GM10266 (cell line): ENCODE measurements at regions not wholly inside any gene's neighbourhood (a gene's known extent, or its start where the extent isn't known, plus 50 kb on each side); places are given as distances from the start of the nearest gene placed in this dataset.

Experiments used
- DNase-seq: peaks from one replicate; pipeline ENCODE4 v3.0.0; 2012; ENCODE audit errors: extremely low spot score
- TF ChIP-seq, protein P1 (sequence below): IDR thresholded peaks from 2 replicates; pipeline ENCODE4 v1.5.1; 2012; ENCODE audit warnings: mild to moderate bottlenecking, low read depth; ENCODE audit not compliant: control insufficient read depth, insufficient read depth; ENCODE audit errors: missing control alignments

DNA sequence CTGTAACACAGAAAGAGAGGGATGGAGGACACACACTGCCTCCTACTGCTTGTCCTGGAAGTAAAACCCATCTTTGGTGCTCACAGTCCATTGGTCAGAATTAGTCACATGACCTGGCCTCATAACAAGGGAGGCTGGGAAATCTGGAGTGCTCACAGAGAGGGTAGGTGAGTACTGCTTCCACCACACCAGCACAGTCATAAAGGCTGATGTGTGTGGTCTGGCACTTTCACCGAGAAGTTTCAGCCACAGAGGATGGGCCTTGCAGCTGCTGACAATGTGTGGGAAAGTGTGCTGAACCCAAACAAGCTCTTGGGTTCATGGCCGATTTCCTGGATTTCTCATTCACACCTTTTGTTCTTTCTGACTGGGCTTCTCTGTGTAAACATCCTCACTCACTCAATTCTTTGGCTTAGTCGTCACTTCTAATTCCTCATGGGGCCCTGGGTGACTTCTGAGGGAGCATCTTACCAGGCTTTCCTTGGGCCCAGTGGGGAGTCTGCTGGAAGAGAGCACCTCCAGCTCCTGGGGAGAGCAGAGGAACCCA lies 100.7 kb downstream of the ASB7 start:
- TF ChIP-seq, protein P1, sequence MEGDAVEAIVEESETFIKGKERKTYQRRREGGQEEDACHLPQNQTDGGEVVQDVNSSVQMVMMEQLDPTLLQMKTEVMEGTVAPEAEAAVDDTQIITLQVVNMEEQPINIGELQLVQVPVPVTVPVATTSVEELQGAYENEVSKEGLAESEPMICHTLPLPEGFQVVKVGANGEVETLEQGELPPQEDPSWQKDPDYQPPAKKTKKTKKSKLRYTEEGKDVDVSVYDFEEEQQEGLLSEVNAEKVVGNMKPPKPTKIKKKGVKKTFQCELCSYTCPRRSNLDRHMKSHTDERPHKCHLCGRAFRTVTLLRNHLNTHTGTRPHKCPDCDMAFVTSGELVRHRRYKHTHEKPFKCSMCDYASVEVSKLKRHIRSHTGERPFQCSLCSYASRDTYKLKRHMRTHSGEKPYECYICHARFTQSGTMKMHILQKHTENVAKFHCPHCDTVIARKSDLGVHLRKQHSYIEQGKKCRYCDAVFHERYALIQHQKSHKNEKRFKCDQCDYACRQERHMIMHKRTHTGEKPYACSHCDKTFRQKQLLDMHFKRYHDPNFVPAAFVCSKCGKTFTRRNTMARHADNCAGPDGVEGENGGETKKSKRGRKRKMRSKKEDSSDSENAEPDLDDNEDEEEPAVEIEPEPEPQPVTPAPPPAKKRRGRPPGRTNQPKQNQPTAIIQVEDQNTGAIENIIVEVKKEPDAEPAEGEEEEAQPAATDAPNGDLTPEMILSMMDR = no peak
- peak; percentile 73 for DNase-seq

DNA sequence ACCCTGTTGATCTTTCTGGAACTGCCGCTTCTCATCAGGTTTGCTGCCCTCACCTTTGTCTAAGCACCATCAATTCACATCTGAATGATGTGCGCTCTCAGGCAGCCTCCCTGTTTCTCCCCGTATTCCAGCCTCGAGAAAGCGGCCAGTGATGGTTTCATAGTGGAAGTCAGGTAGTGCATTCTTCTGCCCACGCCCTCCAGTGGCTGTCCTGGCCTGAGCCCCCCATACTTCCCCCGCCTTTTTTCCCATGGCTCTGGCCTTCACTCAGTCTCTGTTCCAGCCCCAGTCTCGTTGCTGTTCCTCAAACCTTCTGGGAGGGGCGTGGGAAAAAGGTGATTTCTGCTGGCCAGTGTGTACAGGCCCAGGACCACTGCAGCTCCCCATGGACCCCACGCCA lies 101.3 kb downstream of the ASB7 start:
- TF ChIP-seq, protein P1 = no peak

DNA sequence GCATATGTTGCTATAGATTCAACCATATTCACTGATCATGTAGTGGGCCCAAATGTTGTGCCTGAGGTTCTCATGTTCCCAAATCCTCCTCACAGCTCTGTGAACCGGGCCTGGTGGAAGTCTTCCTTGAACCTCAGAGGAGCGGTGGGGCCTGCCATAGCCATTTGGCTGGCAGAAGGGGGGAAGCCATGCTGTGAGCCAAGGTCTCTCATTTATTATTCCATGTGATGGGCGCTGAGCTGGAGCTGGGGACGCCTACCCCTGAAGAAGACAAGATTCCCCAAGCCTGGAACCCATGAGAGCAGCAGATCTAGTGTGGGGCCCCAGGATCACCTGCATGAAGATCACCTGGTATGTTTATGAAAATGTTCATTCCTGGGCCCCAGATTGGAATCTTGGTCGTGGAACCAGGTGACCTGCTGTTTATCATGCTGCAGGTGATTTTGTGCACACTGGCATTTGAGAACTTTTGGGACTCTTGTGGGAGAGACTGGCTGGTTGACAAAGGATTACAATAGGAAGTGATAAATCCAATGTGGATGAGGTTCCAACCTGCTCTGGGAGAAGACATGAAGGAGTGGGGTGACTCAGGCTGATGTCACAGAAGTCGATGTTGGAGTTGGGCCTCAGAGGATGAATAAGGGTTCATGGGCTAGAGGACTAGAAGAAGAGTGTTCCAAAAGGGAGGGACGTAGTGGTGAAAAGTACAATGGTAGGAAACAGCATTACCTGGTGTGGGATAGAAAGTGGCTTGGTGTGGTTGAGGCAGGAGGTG lies 102.1 kb downstream of the ASB7 start:
- no peak for DNase-seq

More for the DNA sequence above, 101.3 kb downstream of the ASB7 start:
- DNase-seq = no peak

DNA sequence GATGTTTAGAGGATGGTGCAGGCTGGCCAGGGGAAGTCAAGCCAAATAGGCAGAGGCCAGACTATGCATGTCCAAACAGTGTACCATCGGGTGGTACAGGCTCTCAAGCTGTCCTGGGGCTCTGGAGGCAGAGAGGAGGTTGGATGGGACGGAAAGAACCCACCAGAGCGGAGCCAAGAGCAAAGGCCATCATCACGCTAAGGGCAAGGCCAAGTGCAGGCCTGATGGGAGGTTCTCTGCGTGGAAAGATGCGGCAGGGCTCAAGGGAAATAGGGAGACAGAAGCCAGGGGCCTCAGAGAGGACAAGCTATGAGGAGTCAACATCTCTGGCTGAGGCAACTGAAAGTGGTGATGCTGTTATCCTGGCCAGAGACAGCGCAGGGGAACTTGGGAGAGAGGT lies 102.7 kb downstream of the ASB7 start:
- no peak for DNase-seq
- TF ChIP-seq, protein P1 = no peak

More for the DNA sequence above, 102.1 kb downstream of the ASB7 start:
- TF ChIP-seq, protein P1 = no peak

DNA sequence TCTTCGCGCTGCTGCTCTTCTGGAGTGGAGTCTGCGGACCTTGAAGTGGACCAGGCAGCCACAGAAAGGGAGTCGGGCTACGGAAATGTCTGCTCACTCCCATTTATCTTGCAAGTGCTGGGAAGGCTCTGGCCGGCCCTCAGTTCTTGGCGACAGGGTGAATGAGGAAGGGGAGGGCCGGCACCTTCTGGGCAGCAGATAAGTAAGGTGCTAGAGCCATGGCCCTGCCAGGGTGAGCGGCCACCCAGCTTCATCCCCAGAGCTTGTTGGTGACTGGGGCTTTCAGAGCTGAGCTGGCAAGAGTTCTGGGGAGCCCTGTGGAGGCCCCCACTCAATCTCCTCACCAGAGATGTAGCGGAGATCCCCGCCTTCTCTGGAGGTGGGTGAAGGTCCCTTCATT lies 103.5 kb downstream of the ASB7 start:
- DNase-seq = no peak
- TF ChIP-seq, protein P1 = no peak

DNA sequence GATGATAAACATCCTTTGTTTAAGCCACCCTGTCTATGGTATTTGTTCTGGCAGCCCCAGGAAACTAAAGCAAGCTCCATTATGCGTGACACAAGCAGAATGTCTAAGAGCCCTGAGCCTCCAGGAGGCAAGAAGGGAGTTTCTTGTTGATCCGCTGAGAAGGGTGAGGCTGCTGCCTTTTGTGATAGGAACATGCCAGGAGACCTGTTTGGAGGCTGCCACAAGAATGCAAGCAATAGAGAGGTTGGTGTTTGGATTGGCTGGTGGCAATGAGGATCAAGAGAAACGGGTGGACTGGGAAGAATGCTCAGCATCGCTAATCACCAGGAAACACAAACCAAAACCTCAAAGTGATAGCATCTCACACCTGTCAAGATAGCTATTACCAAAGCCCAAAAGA lies 104.8 kb downstream of the ASB7 start:
- TF ChIP-seq, protein P1 = no peak
- DNase-seq = no peak

DNA sequence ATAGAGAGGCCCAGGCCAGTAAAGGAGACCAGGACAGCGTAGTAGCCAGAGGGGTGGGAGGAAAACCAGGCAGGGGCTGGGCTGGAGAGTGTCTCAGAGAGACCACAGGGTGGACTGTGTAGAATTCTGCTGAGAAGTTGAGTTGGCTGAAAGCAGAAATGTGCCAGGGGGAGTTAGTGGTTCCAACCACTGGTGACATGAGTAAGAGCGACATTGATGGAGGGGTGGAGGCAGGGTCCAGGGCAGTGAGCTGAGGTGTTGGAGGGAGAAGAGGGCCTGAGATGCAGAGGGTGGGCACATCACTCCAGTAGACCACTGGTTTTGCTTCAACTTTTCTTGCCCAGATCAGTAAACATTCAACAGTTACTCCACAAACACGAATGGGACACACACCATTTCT lies 106.5 kb downstream of the ASB7 start:
- DNase-seq = no peak
- TF ChIP-seq, protein P1 = no peak
